ENCODE measurements at regions not wholly inside any gene's neighbourhood (a gene's known extent, or its start where the extent isn't known, plus 50 kb on each side); places are given as distances from the start of the nearest gene placed in this dataset.
"Not testable (repeated sequence)": the region's sequence is repeated elsewhere in the genome, so short reads cannot be mapped to it uniquely, and the experiment has no call there.

DNA sequence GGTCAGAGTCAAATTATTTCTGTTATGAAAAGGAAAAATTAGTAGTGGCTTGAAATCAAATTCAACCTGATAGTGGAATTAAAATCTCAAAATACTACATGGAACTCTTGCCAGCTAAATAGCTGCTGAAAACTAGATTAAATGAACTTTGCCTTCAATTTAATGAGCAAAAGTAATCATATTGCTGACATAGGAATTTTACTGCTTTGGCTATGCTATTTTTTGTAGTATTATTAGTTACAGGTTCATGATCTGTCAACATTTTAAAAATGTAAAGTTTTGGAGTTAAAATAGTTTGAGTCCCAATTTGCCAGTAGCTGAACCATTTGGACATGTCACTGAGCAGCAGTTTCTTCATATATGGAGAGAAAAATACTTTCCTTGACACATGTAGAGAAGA is 81.4 kb downstream of the RERGL start:
- DNase-seq (ENCODE audit: low read depth in 2 of 3, low spot score in 2 of 3) = no peak

DNA sequence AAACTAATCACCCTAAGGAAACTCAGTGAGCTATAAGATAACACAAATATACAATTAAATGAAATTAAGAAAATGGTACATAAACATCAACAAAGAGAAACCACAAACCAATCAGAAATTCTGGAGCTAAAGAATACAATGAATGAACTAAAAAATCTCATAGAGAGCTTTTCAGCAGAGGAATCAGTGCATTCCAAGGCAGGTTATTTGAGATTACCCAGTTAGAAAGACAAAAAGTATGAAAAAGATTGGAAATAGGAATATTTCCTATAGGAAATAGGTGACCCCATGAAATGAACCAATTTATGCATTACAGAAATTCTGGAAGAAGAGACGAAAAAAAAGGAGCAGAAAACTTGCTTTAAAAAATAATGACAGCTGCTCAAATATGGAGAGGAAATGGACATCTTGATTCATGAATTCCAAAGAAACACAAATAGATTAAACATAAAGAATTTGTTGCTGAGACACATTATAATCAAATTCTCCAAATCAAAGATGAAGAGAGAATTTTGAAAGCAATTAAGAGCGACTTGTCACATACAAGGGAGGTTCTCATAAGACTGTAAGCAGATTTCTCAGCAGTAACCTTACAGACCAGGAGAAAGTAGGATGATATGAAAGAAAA is 90.7 kb downstream of the RERGL start:
- no peak for DNase-seq (ENCODE audit: low read depth in 2 of 3, low spot score in 2 of 3)

DNA sequence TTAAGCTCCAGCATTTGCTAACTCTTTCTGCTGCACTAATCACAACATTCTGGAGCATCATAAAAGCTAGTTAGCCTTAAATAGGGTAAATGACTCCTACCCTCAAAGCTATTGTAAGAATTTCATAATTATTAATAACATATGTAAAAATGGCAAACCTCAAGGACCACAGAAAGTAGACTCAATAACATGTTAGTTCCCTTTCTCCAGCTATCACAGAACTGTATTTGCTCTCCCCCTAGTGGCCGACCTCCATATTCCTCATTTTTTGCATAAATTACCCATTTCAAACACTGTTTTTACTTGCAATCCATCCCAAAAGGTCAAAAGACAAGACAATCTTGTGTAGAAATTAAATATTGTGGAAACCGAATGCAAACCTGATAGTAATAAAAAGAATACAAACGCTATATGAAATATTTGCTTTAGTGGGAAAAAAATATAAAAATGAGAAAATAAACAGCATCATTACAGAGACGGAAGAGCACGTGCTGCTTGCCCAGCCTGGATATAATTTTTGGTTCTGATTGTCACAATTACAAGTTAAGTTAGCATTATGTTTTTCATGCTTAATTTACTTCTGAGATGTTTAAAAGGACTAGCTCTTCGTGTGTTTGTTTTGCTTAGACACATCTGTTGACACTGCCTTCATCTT is 97.9 kb downstream of the RERGL start:
- peak in 2 of 3 donors; percentile 33 to 45 for DNase-seq (ENCODE audit: low read depth in 2 of 3, low spot score in 2 of 3)

DNA sequence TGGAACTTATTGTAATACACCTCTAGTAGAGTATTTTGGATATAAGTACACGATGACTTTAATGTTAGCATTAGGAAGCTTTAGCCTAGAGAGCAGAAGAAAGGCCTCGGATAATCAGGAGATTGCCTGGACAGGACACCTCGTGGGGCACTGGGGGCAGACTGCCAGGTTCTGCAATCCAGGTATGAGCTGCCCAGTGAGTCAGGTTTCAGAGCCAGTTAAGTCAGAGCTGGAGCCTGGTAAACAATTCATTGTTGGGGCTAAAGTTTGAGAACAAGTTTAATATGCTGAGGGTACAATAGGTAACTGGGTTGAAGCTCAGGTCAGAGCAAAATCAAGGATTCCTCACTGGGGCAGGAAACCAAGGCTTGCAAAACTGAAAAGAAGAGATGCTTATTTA is 107.4 kb downstream of the RERGL start:
- DNase-seq (ENCODE audit: low read depth in 2 of 3, low spot score in 2 of 3) = no peak

DNA sequence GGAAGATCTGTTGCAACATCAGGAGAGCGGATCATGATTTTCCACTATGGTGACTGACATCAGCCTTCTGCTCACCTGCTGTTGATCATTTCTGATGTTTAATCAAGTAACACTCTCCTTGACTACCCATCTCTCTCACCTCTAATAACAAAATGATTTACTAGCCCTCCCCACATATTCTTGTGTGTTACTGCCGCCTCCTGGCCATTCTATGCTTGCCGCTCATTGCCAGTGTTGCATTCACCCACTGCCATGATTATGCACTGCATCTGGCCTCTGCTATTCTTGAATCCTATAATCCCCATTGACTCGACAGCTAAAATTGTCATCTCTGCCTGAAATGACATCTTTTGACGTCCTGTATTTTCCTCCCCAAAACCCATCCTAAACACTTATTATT is 113.8 kb downstream of the RERGL start:
- no peak for DNase-seq (ENCODE audit: low read depth in 2 of 3, low spot score in 2 of 3)

DNA sequence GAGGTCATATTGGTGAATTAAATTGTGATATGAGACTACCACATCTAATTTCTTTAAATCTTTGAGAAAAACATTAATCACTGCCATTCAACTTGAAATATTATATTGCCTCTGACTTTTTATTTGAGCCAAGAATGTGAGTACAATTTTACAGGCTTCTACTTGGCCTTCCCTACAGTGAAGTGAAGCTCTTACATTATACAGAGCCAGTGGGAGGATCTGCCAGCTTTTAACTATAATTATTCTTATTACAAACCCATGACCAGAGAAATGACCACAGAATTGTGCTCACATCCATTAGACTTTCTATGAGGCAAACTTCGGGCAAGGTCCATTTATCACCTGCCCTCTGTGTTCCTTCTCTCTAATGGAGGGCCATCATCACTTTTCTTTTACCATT is 114.2 kb downstream of the RERGL start:
- no peak for DNase-seq (ENCODE audit: low read depth in 2 of 3, low spot score in 2 of 3)

DNA sequence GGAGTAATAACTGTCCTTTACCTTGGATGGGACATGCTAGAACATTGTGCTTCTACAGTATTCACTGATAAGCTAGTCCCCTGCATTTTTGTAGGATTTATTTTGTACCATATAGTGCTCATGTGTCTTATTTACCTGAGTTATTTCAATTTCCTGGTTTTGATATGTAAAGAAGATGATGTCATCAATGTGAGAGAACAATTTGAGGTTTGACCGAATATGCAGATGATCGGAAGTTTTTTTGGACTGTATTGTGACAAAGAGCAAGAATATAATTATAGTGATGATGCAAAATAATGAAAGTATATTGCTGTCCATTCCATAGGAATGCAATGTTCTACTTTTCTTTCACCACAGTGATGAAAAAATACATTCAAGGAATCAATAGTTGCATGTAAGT is 114.8 kb downstream of the RERGL start:
- no peak for DNase-seq (ENCODE audit: low read depth in 2 of 3, low spot score in 2 of 3)

DNA sequence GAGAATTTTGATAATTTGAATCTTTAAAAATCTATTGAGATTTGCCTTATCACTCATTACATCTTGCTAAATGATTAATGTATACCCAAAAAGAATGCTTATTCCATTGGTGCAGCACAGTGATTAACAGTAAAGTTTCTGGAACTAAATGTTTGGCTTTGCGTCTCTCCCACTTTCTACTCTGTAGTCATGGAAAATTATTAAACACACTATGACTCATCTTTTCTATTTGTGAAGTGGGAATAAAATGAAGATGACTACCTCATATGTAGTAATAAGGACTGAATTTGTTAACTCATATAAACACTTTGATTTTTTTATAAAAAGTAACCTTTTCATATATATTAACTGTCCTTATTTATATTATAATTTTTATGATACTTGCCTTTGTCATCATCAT is 118.1 kb downstream of the RERGL start:
- no peak for DNase-seq (ENCODE audit: low read depth in 2 of 3, low spot score in 2 of 3)

DNA sequence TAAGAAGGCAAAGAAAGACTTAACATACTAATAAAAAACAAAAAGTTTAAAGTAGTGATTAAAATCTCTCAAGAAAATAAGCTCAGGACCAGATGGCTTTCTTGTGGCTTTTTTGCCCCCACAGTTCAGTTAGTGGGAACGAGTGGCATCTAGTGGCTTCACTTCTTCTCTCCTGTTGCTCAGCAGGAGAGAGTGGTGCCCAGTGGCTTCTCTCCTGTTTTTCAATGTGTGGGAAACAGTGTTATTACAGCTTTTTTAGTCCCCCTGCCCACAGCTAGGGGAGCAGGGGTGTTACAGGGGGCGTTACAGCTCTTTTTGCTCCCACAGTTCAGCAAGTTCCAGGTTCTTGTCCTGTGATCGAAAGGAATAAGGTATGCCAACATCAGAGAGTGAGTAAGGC is 135.2 kb downstream of the RERGL start:
- DNase-seq (ENCODE audit: low read depth in 2 of 3, low spot score in 2 of 3) = no peak

DNA sequence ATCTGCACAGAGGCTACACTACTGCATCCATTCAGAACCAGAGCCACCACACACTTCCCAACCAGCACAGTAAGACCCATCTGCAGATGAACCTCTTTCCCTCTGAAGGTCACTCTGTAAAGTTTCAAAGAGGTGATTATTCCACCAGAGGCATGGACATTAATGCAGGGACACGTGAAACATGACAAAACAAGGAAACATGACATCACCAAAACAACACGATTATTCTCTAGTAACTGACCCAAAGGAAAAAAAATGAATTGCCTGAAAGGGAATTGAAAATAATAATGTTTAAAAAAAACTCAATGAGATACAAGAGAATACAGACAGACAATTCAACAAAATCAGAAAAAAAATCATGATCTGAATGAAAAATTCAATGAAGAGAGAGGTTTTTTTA is 139.1 kb downstream of the RERGL start:
- no peak for DNase-seq (ENCODE audit: low read depth in 2 of 3, low spot score in 2 of 3)

DNA sequence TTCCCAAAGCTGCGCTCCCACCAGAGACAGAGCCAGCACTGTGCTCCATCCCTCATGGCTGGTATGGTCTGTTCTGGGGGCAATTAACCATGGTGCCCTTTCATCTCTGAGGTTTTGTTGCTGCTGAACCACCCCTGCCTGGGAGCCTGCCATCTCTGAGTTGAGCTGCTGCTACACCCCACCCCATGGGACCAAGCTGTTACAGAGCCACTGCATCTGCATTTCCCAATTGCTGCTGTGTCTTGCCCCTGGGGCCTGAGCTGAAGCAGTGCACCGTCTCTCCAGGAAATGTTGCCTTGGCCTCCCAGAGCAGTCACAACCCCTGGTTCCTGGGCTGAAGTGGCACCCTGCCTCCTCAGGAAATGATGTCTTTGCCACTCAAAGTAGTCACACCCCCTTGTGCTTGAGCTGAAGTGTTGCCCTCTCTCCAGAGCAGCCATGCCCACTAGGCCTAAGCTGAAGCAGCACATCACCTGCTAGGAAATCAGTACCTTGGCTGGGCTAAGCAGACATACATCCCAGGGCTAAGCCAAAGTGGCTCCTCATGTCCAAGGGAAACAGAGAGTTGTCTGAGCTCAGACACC is 140.3 kb downstream of the RERGL start:
- no peak for DNase-seq (ENCODE audit: low read depth in 2 of 3, low spot score in 2 of 3)

DNA sequence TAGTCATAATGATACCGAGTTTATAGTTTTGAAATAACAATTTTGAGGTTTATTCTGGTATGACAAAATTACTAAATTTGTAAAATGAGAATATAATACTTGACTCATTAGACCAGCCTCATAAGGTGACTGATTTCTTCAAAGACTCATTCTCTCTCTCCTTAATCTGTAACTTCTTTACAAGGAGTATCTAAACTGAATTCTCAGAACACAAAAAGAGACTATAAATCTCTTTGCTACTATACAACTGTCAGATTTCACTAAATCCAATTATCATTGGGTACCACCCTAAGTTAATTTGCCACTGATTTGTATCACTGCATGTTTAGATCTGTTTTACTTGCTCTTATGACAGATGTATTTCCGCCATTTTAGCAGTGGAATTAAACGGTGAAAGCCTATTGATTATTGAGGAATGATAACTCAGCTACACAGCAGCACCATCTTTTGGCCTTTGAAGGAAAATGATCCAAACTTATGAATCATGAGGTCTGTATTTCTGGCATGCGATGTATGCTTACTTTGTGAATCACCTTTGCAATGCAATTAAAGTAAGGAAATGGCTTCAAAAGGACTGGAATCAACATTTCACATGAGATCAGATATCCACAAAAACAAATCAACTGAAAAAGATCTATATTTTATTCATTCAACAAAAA is 161.2 kb downstream of the RERGL start:
- no peak for DNase-seq (ENCODE audit: low read depth in 2 of 3, low spot score in 2 of 3)

DNA sequence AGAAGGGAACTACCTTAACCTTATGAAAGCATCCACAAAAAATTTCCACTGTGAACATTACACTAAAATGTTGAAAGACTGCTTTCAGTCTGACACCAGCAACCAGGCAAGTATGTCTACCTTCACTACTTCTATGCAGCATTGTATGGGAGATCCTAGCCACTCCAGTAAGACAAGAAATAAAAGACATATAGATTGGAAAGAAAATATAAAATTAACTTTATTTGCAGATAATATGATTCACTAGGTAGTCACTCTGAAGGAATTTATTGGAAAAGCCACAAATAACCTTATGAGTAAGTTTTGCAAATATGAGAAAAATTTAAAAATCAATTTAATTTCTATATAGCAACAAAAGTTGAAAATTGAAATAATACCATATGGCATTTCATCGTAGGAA is 172.0 kb downstream of the RERGL start:
- DNase-seq (ENCODE audit: low read depth in 2 of 3, low spot score in 2 of 3) = no peak

DNA sequence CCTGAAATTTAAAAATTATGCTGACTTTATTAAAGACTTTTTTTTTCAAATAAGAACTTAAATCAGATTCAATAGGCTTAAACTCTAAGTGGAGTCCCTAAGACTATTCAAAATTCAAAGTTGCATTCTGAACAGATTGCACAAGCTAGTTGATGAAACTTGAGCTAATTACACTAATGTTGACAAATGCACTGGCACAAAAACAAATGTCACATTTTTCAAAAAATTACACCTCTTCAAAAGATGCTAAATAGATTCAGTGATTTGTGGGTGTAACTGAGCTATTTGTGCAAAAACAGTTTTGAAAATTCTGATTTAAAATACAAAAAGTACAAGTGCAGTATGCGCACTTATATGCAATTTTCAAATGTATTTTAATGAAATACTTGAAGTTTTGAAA is 205.4 kb downstream of the RERGL start:
- no peak for DNase-seq (ENCODE audit: low read depth in 2 of 3, low spot score in 2 of 3)

DNA sequence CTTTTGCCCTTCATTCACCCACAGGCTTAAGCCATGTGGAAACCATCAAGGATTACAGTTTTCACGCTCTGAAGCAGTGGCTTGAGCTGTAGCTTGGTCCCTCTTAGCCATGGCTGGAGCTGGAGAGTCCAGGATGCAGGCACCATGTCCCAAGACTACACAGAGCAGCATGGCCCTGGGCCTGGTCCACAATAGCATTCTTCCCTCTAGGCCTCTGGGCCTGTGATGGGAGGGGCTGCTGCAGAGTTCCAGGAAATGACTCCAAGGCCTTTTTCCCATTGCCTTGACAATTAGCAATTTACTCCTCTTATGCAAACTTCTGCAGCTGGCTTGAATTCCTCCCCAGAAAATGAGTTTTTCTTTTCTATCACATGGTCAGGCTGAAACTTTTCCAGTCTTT is 211.3 kb downstream of the RERGL start:
- no peak for DNase-seq (ENCODE audit: low read depth in 2 of 3, low spot score in 2 of 3)

DNA sequence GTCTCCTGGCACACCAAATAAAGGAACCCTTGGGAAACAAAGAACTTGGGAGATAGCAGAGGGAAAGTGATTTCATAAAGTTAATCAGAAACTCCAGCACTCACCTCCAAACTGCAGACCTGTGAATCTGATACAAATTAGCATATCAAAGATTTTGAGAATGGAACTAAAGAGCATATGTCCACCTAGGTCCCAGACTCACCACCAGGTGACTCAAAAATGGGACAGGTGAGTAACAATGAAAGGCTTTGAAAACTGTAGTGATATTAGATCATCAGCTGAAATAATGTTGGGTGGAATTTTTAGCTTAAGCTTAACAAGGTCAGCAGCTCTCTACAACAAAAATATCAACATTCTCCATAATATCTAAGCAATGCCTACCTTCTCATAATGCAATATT is 214.8 kb downstream of the RERGL start:
- DNase-seq (ENCODE audit: low read depth in 2 of 3, low spot score in 2 of 3) = no peak

DNA sequence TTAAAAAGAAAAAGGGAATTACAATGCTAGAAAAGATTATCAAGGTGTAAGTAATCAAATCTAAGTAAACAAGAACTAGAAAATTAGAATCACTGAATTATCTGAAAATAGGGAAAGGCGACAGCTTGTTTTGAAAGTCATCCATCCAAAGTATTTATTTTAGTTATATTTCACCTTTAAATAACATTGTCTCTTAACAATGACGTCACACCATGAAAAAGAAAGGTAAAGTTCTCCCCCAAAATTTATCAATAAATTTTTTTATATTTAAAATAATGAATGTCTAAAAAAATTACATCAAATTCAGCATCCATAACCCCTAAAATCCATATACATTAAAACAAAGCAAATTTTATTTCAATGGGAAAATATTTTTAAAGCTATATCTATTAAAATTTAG is 223.2 kb downstream of the RERGL start:
- DNase-seq (ENCODE audit: low read depth in 2 of 3, low spot score in 2 of 3) = no peak

DNA sequence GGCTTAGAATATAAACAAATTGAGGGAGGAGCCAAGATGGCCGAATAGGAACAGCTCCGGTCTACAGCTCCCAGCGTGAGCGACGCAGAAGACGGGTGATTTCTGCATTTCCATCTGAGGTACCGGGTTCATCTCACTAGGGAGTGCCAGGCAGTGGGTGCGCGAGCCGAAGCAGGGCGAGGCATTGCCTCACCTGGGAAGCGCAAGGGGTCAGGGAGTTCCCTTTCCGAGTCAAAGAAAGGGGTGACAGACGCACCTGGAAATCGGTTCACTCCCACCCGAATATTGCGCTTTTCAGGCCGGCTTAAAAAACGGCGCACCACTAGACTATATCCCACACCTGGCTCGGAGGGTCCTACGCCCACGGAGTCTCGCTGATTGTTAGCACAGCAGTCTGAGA is 234.4 kb downstream of the RERGL start:
- not testable (repeated sequence) for DNase-seq (ENCODE audit: low read depth in 2 of 3, low spot score in 2 of 3)

DNA sequence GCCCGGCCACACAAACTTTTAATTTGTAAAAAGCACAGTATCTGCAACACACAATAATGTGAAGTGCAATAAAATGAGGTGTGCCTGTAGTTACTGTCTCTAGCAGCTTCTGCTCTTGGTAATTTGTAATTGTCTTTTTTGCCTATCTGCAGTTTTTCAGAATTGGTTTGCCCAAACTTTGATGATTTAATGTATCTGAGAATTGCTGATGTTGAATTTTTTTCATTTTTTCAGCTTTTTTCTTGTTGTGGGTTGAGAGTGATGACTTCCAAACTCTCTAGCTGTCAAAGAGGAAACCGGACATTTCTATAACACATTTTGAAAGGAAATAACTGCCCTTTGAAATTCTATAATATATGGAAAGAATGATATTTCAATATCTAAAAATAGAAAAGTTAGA is 236.9 kb downstream of the RERGL start:
- no peak for DNase-seq (ENCODE audit: low read depth in 2 of 3, low spot score in 2 of 3)

DNA sequence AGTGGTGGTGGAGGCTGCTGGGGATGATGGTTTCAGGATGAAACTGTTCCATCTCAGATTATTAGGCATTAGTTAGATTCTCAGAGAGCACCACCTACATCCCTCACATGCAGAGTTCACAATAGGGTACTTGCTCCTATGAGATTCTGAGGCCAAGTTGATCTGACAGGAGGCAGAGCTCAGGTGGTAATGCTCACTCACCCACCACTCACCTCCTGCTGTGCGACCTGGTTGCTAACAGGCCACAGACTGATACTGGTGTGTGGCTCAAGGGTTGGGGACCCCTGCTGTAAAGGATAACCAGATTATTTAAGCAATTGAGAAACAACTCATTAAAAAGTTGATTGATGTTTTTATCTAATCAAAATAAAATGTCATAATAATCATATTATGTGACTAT is 248.5 kb downstream of the RERGL start:
- DNase-seq (ENCODE audit: low read depth in 2 of 3, low spot score in 2 of 3) = no peak

DNA sequence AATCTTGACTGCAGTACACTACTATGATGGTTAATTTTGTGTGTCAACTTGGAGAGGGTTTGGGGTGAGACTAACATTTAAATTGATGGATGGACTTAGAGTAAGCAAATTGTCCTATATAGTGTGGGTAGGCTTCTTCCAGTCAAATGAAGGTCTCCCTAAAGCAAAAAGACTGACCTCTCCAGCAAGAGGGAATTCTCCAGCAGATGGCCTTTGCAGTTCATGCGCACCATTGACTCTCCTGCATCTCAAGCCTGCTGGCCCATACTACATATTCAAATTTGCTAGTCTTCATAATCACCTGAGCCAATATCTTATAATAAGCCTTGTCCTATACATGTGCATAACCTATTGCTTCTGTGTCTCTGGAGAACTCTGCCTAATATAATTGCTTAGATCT is 260.2 kb downstream of the RERGL start:
- no peak for DNase-seq (ENCODE audit: low read depth in 2 of 3, low spot score in 2 of 3)

DNA sequence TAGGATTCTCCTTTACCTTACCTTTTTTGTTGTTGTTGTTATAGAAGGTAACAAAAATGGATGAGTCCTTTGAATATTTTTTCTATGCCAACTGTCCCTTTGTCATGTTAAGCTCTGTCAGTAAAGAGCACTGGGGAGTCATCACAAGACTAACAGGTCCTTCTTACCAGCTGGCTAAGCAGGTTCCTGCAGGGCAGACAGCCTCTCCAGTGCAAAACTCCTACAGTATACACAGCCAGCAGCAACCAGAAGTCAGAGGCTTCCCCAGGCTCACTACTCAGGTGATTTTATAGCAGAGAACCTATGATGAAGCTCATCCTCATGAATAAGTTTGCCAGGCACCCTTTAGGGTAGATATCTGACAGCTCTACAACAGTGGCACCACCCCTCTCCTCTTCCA is 271.1 kb downstream of the RERGL start:
- DNase-seq (ENCODE audit: low read depth in 2 of 3, low spot score in 2 of 3) = no peak

All from hematopoietic multipotent progenitor cell (in vitro differentiated cells).